Calu3 (cell line): ENCODE measurements at regions not wholly inside any gene's neighbourhood (a gene's known extent, or its start where the extent isn't known, plus 50 kb on each side); places are given as distances from the start of the nearest gene placed in this dataset.
"Not testable (repeated sequence)": the region's sequence is repeated elsewhere in the genome, so short reads cannot be mapped to it uniquely, and the experiment has no call there.

ENCODE experiments used
- BruUV-seq: library from RNA; stranded (reverse); fragments of 400-500 nt; replicated peaks from 2 replicates; lab custom pipeline; 2021; lab: Mats Ljungman, UMichigan
- CTCF ChIA-PET: fragments of 300-600 bp; sonication (Branson Sonifier 250); formaldehyde crosslinking; loops from one replicate; lab custom pipeline; 2022; ENCODE audit warnings: antibody characterized with exemption; lab: Charles Lee
- DNase-seq: peaks from one replicate; pipeline ENCODE4 v3.0.0; 2022
- H3K27ac Mint-ChIP-seq: one replicate; pipeline ENCODE4 v1.8.0; 2022; ENCODE audit warnings: mixed read lengths; ENCODE audit not compliant: unreplicated experiment
- H3K27me3 Mint-ChIP-seq: one replicate; pipeline ENCODE4 v1.8.0; 2022; ENCODE audit warnings: mixed read lengths; ENCODE audit not compliant: unreplicated experiment
- H3K36me3 Mint-ChIP-seq: one replicate; pipeline ENCODE4 v1.8.0; 2022; ENCODE audit warnings: mild to moderate bottlenecking, moderate library complexity, mixed read lengths; ENCODE audit not compliant: insufficient read depth, unreplicated experiment
- H3K4me1 Mint-ChIP-seq: one replicate; pipeline ENCODE4 v1.8.0; 2022; ENCODE audit warnings: mild to moderate bottlenecking, low read depth, mixed read lengths; ENCODE audit not compliant: unreplicated experiment
- H3K4me3 Mint-ChIP-seq: one replicate; pipeline ENCODE4 v1.8.0; 2022; ENCODE audit warnings: mild to moderate bottlenecking, low read depth, moderate library complexity, mixed read lengths; ENCODE audit not compliant: unreplicated experiment
- H3K9me3 Mint-ChIP-seq: one replicate; pipeline ENCODE4 v1.8.0; 2022; ENCODE audit warnings: low read depth, mixed read lengths; ENCODE audit not compliant: unreplicated experiment
- CTCF ChIP-seq: fragments of 200-600 bp; IDR thresholded peaks from one replicate; pipeline ENCODE4 v1.8.0; 2022; ENCODE audit warnings: antibody characterized with exemption; ENCODE audit not compliant: unreplicated experiment
- intact Hi-C: fragments of 100-400 bp; cut with micrococcal nuclease; formaldehyde crosslinking; loops from one replicate; pipeline ENCODE4 v1.10.0; 2022; ENCODE audit not compliant: unreplicated experiment

GRCh38 chr3:16012086-16012485 is 162.4 kb upstream of the GALNT15 start:
- Mint-ChIP-seq H3K36me3 (no peaks in the 10 kb centered on the region), H3K4me1 (peaks cover 8% of the 10 kb centered on the region), H3K27me3 (peaks cover 21% of the 10 kb centered on the region), H3K27ac (no peak overlapping the region), H3K4me3 (no peak overlapping the region), H3K9me3 (no peaks in the 10 kb centered on the region)
- DNase-seq: no peak
- no TSS peak for BruUV-seq
- intact Hi-C loops: no loop called here
- CTCF ChIA-PET: interaction anchor here (0.7 kb wide), 1 partner anchor 48 kb away, joined by 3 read pairs; no protein-coding TSS in a partner anchor
- no peak for TF ChIP-seq CTCF

GRCh38 chr3:16013568-16013967 is 160.9 kb upstream of the GALNT15 start:
- no peaks in the 10 kb centered on the region for H3K36me3 Mint-ChIP-seq
- intact Hi-C loops: no loop called here
- no peak for DNase-seq
- TF ChIP-seq CTCF: no peak
- H3K27ac Mint-ChIP-seq: no peak overlapping the region
- no TSS peak for BruUV-seq
- no peaks in the 10 kb centered on the region for H3K9me3 Mint-ChIP-seq
- H3K27me3 Mint-ChIP-seq: peaks cover 14% of the 10 kb centered on the region
- CTCF ChIA-PET: no interaction called here
- H3K4me1 Mint-ChIP-seq: peaks cover 8% of the 10 kb centered on the region
- no peak overlapping the region for H3K4me3 Mint-ChIP-seq

- DNase-seq, CTCF ChIA-PET, H3K9me3 Mint-ChIP-seq, BruUV-seq, H3K4me3 Mint-ChIP-seq, H3K27ac Mint-ChIP-seq, H3K4me1 Mint-ChIP-seq, intact Hi-C loops, H3K36me3 Mint-ChIP-seq: not testable (repeated sequence)
- H3K27me3 Mint-ChIP-seq: peaks cover 31% of the 10 kb centered on the region
Observed at GRCh38 chr3:16021801-16022200, 152.7 kb upstream of the GALNT15 start.

- DNase-seq, intact Hi-C loops, CTCF ChIA-PET, H3K4me1 Mint-ChIP-seq, BruUV-seq, H3K4me3 Mint-ChIP-seq, H3K36me3 Mint-ChIP-seq, H3K9me3 Mint-ChIP-seq, H3K27ac Mint-ChIP-seq: not testable (repeated sequence)
- H3K27me3 Mint-ChIP-seq: peaks cover 45% of the 10 kb centered on the region
Observed at GRCh38 chr3:16023881-16024280, 150.6 kb upstream of the GALNT15 start.

- intact Hi-C loops: no loop called here
- no peak overlapping the region for H3K27ac Mint-ChIP-seq
- H3K4me1 Mint-ChIP-seq: no peaks in the 10 kb centered on the region
- CTCF ChIA-PET: no interaction called here
- no peak for DNase-seq
- no peak for TF ChIP-seq CTCF
- H3K27me3 Mint-ChIP-seq: peaks cover 40% of the 10 kb centered on the region
- H3K36me3 Mint-ChIP-seq: no peaks in the 10 kb centered on the region
- no peaks in the 10 kb centered on the region for H3K9me3 Mint-ChIP-seq
- H3K4me3 Mint-ChIP-seq: no peak overlapping the region
- BruUV-seq: no TSS peak
Observed at GRCh38 chr3:16024548-16024947, 149.9 kb upstream of the GALNT15 start.
